Karpas-422 (cell line): ENCODE measurements at regions not wholly inside any gene's neighbourhood (a gene's known extent, or its start where the extent isn't known, plus 50 kb on each side); places are given as distances from the start of the nearest gene placed in this dataset.
A peak's percentile ranks its signal among the peaks of the same experiment; 100 is the strongest.

Source experiments
- DNase-seq: peaks from one replicate; pipeline ENCODE4 v3.0.0-alpha.2; 2015
- H2AFZ ChIP-seq: fragments of 200-600 bp; sonication (generic); 2 replicates; pipeline ENCODE4 v1.6.1; 2014; ENCODE audit warnings: antibody characterized with exemption, low read length, mixed read lengths
- H3K27ac ChIP-seq: fragments of 200-600 bp; sonication (generic); 2 replicates; pipeline ENCODE4 v1.5.1; 2014; ENCODE audit warnings: mild to moderate bottlenecking, low read length, moderate library complexity
- H3K27me3 ChIP-seq: fragments of 200-600 bp; sonication (generic); 2 replicates; pipeline ENCODE4 v1.6.1; 2014; ENCODE audit warnings: low read length, mixed read lengths
- H3K36me3 ChIP-seq: fragments of 200-600 bp; sonication (generic); 2 replicates; pipeline ENCODE4 v1.6.1; 2014; ENCODE audit warnings: low read length, mixed read lengths; ENCODE audit not compliant: insufficient read depth
- H3K4me1 ChIP-seq: fragments of 200-600 bp; sonication (generic); 2 replicates; pipeline ENCODE4 v1.6.1; 2014; ENCODE audit warnings: mild to moderate bottlenecking, low read length, mixed read lengths
- H3K4me2 ChIP-seq: fragments of 200-600 bp; sonication (generic); 2 replicates; pipeline ENCODE4 v1.6.1; 2014; ENCODE audit warnings: low read length, low read depth, mild to moderate bottlenecking; ENCODE audit not compliant: poor library complexity, severe bottlenecking
- H3K4me3 ChIP-seq: fragments of 200-600 bp; sonication (generic); 2 replicates; pipeline ENCODE4 v1.5.1; 2014; ENCODE audit warnings: mild to moderate bottlenecking, antibody characterized with exemption, low read length, mixed read lengths
- H3K79me2 ChIP-seq: fragments of 200-600 bp; sonication (generic); 2 replicates; pipeline ENCODE4 v1.6.1; 2014; ENCODE audit warnings: mild to moderate bottlenecking, low read length, mixed read lengths
- H3K9ac ChIP-seq: fragments of 200-600 bp; sonication (generic); 2 replicates; pipeline ENCODE4 v1.6.0; 2014; ENCODE audit warnings: low read length
- H3K9me2 ChIP-seq: fragments of 200-600 bp; sonication (generic), shearing (Covaris generic); replicated peaks from 2 replicates; pipeline ENCODE4 v1.6.0; 2014; ENCODE audit warnings: mild to moderate bottlenecking, low read length, moderate library complexity; ENCODE audit not compliant: insufficient read depth
- H3K9me3 ChIP-seq: fragments of 300-700, 200-600 bp; sonication (generic); 2 replicates; pipeline ENCODE4 v1.6.1; 2014; ENCODE audit warnings: low read length, mixed read lengths
- H4K20me1 ChIP-seq: fragments of 200-600 bp; sonication (generic); 2 replicates; pipeline ENCODE4 v1.6.1; 2014; ENCODE audit warnings: mild to moderate bottlenecking, antibody characterized with exemption, low read length, low read depth; ENCODE audit not compliant: insufficient read depth

DNA sequence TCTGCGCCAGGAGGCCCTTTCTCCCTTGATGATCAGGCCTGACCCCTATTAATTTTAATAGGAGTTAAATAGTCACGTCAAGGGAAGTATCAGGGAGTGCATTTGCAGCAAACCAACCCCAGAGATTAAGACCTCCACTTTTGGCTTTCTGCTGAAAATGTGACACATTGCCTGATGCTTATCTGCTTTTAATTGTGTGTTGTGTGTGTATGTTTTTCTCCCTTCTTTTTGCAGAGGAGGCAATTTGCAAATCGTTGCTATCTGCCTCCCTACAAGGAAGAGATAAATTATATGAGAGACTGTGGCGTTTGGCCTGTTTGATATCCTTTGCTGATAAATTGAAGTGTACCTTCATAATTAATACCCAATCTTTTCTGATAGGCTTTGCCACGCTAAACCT, 822.9 kb downstream of the VRK1 start:
- Histone ChIP-seq H3K4me1 (peaks cover 7% of the 10 kb centered on the region), H3K4me3 (peak overlapping the region; percentile 2; the same call in 1 of the 2 replicates), H3K9me3 (peaks cover 5% of the 10 kb centered on the region; the same call in 1 of the 2 replicates), H3K79me2 (no peaks in the 10 kb centered on the region), H3K4me2 (peak overlapping the region; percentile 38), H2AFZ (peak overlapping the region; percentile 71; the same call in 1 of the 2 replicates), H3K36me3 (0 out of 2 replicates have a peak, but pooled peaks cover 3% of the 10 kb centered on the region), H3K9ac (no peak overlapping the region; the same call in 1 of the 2 replicates), H3K9me2 (no peaks in the 10 kb centered on the region), H3K27ac (no peak overlapping the region), H3K27me3 (no peaks in the 10 kb centered on the region), H4K20me1 (no peaks in the 10 kb centered on the region)
- no peak for DNase-seq

- Histone ChIP-seq H3K9me2 (no peaks in the 10 kb centered on the region), H3K27ac (no peak overlapping the region), H2AFZ (no peak overlapping the region), H3K4me1 (peaks cover 7% of the 10 kb centered on the region), H3K9ac (no peak overlapping the region), H3K36me3 (no peaks in the 10 kb centered on the region), H3K4me3 (no peak overlapping the region), H3K9me3 (no peaks in the 10 kb centered on the region), H4K20me1 (no peaks in the 10 kb centered on the region), H3K79me2 (no peaks in the 10 kb centered on the region), H3K27me3 (no peaks in the 10 kb centered on the region), H3K4me2 (no peak overlapping the region)
- no peak for DNase-seq
These were observed 827.8 kb downstream of the VRK1 start for GRCh38 chr14:97624985-97625384.

- Histone ChIP-seq H3K36me3 (no peaks in the 10 kb centered on the region), H3K27me3 (no peaks in the 10 kb centered on the region), H3K9me2 (no peaks in the 10 kb centered on the region), H3K9ac (no peak overlapping the region), H3K4me3 (no peak overlapping the region), H4K20me1 (no peaks in the 10 kb centered on the region), H3K27ac (no peak overlapping the region), H2AFZ (no peak overlapping the region), H3K4me1 (peaks cover 3% of the 10 kb centered on the region), H3K79me2 (no peaks in the 10 kb centered on the region), H3K4me2 (no peak overlapping the region), H3K9me3 (no peaks in the 10 kb centered on the region)
- DNase-seq = no peak
These were observed 828.3 kb downstream of the VRK1 start for GRCh38 chr14:97625477-97625876.

GRCh38 chr14:97626088-97626487, 828.9 kb downstream of the VRK1 start:
- H2AFZ ChIP-seq = no peak overlapping the region
- no peak overlapping the region for H3K4me3 ChIP-seq
- H3K9me3 ChIP-seq = no peaks in the 10 kb centered on the region
- H3K79me2 ChIP-seq = no peaks in the 10 kb centered on the region
- H3K36me3 ChIP-seq = no peaks in the 10 kb centered on the region
- no peaks in the 10 kb centered on the region for H4K20me1 ChIP-seq
- no peak overlapping the region for H3K27ac ChIP-seq
- H3K9ac ChIP-seq = no peak overlapping the region
- no peaks in the 10 kb centered on the region for H3K9me2 ChIP-seq
- no peak overlapping the region for H3K4me2 ChIP-seq
- DNase-seq = no peak
- H3K4me1 ChIP-seq = no peaks in the 10 kb centered on the region; the same call in 1 of the 2 replicates
- no peaks in the 10 kb centered on the region for H3K27me3 ChIP-seq

DNA sequence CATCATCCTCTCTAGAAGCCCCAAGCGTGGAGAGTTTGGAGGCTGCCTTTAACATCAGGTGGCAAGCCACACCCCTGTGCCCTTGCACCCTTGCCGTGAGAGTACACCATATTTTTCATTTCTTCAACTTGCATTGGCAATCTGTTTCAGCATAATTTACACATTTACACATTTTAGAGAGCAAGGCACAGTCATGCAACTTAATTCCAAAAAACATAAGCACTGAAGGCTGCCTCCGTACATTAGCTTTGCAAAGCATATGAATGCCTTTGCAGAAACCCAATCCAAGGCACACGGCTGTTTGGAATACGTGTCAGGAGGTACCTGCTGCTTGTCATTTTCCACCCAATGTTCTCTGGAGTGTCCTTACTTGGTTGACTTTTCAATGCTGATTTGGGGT, 833.1 kb downstream of the VRK1 start:
- H3K36me3 ChIP-seq = no peaks in the 10 kb centered on the region
- no peak overlapping the region for H3K4me3 ChIP-seq
- no peak overlapping the region for H2AFZ ChIP-seq
- no peak overlapping the region for H3K9ac ChIP-seq
- no peak for DNase-seq
- no peak overlapping the region for H3K27ac ChIP-seq
- H3K4me2 ChIP-seq = no peak overlapping the region
- no peaks in the 10 kb centered on the region for H3K4me1 ChIP-seq
- H3K27me3 ChIP-seq = no peaks in the 10 kb centered on the region
- H3K9me2 ChIP-seq = no peaks in the 10 kb centered on the region
- H3K9me3 ChIP-seq = no peaks in the 10 kb centered on the region
- no peaks in the 10 kb centered on the region for H3K79me2 ChIP-seq
- H4K20me1 ChIP-seq = no peaks in the 10 kb centered on the region

GRCh38 chr14:97633131-97633738, 836.1 kb downstream of the VRK1 start:
- Histone ChIP-seq H3K36me3 (no peaks in the 10 kb centered on the region), H3K9me3 (no peaks in the 10 kb centered on the region), H3K4me2 (no peak overlapping the region), H3K9me2 (no peaks in the 10 kb centered on the region), H3K4me3 (no peak overlapping the region), H3K79me2 (no peaks in the 10 kb centered on the region), H3K27ac (no peak overlapping the region), H3K9ac (no peak overlapping the region), H3K27me3 (no peaks in the 10 kb centered on the region), H2AFZ (no peak overlapping the region), H4K20me1 (no peaks in the 10 kb centered on the region), H3K4me1 (no peaks in the 10 kb centered on the region)
- DNase-seq = no peak

DNA sequence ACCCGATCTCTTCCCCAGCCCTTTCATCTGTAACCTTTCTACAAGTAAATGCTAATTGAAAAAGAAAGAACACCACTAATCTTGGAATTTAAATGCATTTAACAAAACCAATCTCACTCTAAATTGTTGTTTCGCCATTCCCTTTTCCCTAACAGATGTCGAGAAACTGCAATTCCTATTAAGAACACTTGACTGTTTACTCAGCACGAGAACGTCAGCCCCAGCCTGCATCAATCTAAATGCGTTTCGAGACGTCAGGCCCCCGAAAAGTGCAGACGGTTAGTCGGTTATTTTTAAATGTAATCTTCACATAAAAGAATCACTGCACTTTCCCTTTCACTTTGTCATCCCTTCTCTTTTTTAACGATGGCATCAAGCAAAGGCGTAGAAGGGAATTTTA, 837.6 kb downstream of the VRK1 start:
- H3K27me3 ChIP-seq = no peaks in the 10 kb centered on the region
- DNase-seq = no peak
- no peak overlapping the region for H3K27ac ChIP-seq
- H2AFZ ChIP-seq = no peak overlapping the region
- no peak overlapping the region for H3K4me3 ChIP-seq
- no peak overlapping the region for H3K9ac ChIP-seq
- H3K36me3 ChIP-seq = no peaks in the 10 kb centered on the region
- no peak overlapping the region for H3K4me2 ChIP-seq
- H3K79me2 ChIP-seq = no peaks in the 10 kb centered on the region
- H4K20me1 ChIP-seq = no peaks in the 10 kb centered on the region
- no peaks in the 10 kb centered on the region for H3K9me3 ChIP-seq
- no peaks in the 10 kb centered on the region for H3K9me2 ChIP-seq
- H3K4me1 ChIP-seq = no peaks in the 10 kb centered on the region

- Histone ChIP-seq H3K4me3 (no peak overlapping the region), H3K36me3 (no peaks in the 10 kb centered on the region), H3K9me2 (no peaks in the 10 kb centered on the region), H3K79me2 (no peaks in the 10 kb centered on the region), H3K27ac (no peak overlapping the region), H3K4me2 (no peak overlapping the region), H2AFZ (no peak overlapping the region), H3K4me1 (no peaks in the 10 kb centered on the region), H3K27me3 (no peaks in the 10 kb centered on the region), H4K20me1 (no peaks in the 10 kb centered on the region), H3K9me3 (no peaks in the 10 kb centered on the region), H3K9ac (no peak overlapping the region)
- no peak for DNase-seq
These were observed 841.7 kb downstream of the VRK1 start for GRCh38 chr14:97638864-97639263.
